GM21526 (cell line): ENCODE measurements at regions not wholly inside any gene's neighbourhood (a gene's known extent, or its start where the extent isn't known, plus 50 kb on each side); places are given as distances from the start of the nearest gene placed in this dataset.

ENCODE experiments used
- ATAC-seq: cut with Tn5 transposase; IDR thresholded peaks from one replicate; pipeline ENCODE4 v1.9.1; 2021; ENCODE audit warnings: moderate library complexity; ENCODE audit not compliant: unreplicated experiment, low FRiP score

DNA sequence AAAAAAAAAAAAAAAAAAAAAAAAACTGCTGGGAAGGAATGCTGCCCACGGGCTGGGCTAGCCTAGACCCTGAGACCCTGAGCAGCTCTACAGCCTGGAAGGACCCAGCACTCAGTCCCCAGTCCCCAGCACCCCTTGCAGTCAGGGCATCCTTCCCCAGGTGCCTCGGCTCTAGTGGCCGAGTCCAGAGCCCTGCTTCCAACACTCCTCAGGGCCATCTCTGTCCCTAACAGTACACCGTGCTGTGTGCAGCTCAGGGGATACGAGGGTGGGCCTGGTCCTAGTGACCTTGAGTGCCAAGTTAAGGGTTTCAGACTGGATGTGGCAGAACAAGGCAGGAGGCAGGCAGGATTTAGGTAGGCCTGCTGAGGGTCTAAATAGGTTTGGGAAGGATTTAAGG lies 50.2 kb upstream of the LRP8 start:
- ATAC-seq, result no peak

DNA sequence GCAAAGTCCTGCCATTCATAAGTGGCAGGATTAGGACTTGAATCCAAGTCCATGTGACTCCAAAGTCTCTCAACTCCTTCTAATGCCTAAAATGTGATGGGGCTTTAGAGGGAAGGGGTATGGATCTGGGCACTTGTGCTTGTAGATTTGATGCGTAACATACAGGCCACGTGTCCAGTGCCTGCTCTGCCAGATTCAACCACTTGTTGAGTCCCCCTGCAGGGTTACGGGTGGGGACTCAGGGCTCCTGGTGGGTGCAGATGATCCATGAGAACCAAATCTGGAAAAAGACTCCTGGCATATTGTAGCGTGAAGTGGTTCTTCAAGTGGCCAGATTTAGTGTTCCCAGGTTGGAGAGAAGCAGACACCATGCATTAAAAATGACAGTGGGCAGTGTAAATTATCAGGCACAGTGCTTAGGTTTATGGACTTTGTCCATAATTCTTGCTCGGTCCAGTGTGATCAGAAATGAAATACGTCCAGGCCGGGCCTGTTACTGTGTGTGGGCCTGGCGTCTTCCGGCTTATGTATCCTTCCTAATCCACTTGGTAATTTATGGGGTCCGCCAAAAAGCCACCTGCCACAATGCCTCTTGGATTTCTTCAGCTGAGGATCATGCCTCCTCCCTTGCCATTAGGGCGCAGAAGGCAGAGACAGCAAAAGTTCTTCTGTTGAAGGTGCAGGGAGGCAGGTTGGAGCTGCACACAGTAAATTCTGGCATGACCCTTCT lies 51.2 kb upstream of the LRP8 start:
- ATAC-seq, result no peak

DNA sequence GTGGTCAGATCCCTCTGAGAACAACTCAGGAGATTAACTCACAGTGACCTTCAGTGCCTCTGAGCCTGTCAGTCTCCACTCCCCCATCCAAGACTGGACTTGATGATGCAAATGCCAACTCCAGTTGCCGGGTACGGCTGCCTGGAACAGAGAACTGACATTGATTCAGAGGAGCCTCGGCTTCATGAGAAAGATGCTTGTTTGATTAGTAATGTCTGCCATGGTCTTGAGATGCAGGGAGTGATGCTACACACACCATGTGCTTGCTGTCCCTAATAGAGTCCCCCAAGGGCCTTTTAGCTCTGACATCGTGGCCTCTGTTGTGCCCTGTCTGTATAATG lies 51.8 kb upstream of the LRP8 start:
- ATAC-seq, result no peak

DNA sequence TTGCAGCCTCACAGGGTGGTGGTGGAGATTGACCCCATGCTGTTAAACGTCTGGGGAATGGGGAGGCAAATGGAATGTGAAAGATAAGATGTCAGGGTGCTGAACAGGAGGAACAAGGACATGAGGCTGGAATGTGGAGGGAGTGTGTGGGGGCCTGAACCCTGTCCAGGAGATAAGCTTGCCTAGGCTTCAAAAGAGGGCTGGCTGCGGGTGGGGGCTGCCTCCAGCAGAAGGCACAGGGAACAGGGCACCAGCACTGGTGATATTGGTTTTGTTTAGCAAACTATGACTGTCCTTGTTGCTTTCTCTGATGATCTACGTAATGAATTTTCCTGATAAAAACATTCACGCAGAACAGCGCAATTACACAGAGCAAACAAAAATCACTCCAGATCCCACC lies 52.4 kb upstream of the LRP8 start:
- ATAC-seq, result no peak

DNA sequence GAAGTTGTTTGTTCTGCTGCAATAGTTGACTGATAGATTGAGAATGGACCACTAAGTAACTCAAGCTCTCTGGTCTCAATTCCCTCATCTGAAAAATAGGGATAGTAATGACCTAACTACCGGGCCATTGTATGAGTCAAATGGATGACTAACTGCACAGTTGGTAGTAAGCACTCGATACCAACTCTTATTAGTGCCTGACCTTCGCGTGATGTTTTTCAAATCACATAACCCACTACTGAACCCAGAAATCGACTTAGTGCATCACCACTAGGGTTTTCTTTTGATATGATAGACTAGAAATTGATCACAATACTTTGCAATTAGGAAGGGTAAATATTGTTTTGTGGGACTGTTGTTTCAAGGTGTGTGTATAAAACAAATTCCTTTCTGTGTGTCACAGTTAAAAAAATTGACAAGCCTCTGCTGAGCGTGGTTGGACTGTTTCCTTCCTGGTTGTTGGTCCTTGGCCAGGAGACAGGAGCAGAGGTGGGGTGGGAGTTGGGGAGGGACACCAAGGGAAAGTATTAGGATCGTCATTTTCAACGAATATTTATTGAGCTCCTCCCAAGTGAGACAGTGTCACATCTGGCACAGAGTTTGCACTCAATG lies 54.0 kb upstream of the LRP8 start:
- ATAC-seq, result no peak

DNA sequence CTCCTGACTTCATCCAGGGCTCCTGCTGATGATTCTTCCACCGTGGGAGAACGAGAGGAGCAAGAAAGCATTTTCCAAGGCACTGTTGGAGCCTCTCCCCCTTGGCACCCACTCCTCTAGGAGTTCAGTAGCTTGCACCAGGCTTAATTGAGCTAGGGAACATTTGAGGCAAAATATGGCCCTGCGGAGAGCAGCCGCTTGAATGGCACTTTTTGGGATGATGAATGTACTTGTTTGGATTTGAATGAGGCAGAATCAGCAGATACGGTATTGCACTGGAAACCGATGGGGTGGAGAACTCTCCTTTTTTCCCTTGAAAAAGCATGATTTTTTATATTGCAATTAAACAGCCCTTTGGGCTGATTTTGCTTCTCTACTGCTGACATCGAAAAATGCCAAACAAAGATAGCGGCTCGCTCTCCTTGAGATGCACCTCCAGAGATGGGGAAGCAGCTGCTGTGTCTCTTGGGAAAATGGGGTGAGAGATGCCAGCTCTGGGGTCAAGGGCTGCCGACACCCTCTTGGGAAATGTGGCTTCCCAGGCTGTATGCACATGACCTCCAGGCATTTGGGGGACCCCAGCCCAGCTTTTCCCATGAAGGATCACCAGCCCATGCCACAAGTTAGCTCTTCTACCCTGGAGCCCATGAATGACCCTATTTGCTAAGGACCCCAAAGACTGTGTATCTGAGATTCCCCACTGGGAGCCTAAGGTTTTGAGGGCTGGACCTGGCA lies 55.4 kb upstream of the LRP8 start:
- ATAC-seq, result no peak

DNA sequence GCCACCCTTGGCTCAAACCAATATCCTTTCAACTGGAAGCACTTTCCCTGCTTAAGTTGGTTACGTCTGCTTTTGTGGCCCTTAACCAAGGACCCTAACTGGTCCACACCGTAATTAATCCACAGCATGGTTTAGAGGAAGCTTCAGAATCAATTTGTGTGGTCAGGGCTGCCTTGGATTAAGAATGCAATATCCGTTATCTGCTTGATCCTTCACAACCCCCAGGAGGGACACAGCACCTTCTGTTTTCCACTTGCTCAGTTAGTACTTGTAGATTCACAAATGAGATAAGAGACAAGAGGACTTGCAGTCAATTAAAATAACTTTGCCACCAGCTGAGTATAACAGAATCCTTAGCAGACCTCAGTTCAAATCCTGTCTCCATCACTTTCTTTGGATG lies 56.9 kb upstream of the LRP8 start:
- ATAC-seq, result no peak

DNA sequence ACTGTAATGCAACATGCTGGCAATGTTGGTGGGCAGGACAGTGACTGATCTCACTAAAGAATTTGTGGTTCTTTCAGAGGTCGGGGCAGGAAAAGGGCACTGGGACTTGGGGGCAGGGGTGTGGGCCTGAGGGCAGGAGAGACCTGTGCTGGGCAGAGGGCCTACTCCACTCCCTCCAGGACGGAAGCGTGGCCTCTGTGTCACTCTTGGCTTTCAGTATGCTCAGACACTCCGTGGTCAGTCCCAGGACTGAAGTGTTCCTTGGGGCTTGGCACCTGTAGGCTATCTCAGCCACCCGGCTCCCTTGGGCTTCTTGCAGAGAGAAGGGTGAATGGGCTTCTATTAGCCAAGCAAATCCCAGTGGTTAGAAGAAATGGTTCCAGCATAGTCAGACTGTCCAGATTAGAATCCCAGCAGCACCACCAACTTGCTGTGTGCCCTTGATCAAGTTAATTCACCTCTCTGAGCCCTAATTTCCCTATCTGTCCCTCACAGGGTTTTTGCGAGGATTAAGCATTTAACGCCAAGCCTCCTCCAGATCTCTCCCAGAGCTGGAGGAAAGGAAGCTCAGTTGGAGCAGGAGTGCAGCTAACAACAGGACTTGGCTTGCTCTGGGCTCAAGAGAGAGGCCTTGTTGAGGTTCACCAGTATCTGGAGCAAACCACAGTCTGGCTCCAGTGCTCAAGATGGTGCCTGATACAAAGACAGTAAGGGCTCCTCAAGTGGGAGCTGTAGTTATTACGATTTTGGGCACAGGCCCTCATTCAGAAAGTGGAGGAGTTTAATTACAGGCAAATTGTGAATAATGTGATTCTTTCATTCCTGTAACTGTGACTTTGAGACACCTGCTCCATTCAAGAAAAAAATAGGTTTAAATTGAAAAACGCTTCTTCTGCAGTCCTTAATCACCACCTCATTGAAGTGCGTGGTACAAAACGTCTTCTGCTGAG lies 57.7 kb upstream of the LRP8 start:
- ATAC-seq, result no peak

DNA sequence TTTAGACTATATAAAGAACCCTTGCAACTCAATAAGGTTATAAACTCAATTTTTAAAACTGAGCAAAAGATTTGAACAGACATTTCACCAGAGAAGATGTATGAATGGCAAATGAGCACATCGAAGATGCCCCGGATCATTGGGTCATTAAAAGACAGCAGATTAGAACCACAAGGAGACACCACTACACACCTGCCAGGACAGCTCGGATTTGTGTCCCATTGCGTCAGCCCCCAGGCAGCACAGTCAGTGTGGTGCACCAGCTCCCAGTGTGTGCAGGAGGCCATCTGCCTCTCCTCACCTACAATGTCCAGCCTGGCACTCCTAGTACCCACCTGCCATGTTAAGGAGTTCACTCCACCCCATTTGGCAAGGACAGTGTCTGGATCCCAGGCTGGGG lies 61.1 kb upstream of the LRP8 start:
- no peak for ATAC-seq

DNA sequence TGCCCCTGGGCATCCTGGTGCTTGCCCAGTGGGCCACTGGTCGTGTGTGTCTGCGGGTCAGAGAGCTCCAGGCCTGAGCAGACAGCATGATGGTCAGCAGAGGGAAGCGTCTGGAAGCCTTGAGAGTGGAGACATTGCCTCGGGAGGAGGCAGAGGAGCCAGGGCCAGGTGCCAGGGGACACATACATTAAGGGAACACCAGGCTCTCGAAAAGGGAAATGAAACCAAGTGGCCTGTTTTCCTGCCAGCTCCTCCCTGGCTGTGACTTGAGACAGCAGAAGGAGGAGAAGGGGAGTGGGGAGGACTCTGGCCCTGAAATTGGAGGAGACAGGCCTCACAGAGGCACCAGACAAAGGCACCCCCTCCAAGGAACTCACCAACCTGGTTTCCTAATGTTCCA lies 62.4 kb upstream of the LRP8 start:
- ATAC-seq, result no peak

DNA sequence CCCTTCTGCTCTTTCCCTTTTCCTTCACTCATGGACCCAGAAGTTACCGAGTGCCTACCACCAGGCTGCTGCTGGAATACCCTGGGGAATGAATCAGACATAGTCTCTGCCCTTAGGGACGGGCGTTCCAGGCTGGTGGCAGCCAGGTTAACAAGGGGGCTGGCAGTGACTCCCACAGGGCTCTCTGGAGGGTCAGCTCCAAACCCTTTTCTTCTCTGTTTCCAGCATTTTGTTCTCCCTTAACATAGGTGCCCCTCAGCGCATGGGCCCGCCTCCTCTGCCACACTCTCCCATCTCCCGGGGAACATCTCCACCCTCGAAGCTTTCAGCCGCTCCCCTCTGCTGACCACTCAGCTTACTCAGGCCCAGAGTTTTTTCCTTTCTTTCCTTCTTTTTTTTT lies 62.9 kb upstream of the LRP8 start:
- no peak for ATAC-seq

DNA sequence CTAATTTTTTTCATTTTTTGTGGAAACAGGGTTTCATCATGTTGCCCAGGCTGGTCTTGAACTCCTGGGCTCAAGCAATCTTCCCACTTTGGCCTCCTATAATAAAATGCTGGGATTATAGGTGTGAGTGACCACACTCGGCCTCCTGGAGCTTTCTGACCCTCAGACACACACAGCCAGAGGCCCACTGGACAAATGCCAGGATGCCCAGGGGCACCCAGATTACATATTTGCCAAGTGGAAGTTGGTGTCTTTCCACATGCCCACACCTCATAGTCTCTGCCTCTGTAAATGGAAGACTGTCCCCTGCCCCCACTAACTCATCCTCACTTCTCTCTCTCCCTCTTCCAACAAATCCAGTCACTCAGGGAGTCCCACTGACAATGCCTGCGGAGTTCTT lies 63.4 kb upstream of the LRP8 start:
- no peak for ATAC-seq

DNA sequence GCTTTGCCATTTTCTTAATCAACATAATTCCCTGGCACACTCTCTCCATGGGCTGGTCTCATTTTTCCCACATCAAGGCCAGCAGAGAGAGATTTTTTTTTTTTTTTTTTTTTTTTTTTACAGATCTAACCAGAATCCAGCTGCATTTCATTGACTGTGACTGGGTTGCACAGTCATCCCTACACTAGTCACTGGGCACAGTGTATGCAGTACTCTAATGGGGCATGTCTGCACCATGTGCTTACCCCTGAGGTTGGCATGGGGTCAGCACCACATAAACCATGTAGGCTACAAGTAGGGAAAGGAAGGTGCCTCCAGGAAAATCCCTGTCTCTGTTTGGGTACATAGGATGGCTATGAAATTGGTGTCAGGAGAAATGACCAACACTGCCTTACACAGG lies 64.1 kb upstream of the LRP8 start:
- no peak for ATAC-seq

DNA sequence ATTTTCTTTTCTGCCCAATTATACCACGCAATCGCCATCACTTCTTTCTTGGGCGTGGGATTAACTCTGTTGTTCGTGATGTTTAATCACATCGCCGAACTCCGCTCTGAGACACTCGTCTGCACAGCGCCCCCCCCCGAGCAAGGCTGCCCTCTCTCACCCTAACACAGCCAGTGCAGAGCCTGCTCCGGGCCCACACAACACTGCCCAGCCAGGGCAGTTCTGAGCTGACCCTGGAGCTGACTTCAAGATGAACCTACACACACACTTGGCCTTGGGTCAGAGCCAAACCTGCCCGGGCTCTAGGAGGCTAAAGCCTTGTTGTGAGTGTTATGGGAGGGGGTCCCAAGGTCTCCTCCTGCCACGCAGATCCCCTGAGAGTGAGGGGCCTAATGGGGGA lies 64.6 kb upstream of the LRP8 start:
- no peak for ATAC-seq

DNA sequence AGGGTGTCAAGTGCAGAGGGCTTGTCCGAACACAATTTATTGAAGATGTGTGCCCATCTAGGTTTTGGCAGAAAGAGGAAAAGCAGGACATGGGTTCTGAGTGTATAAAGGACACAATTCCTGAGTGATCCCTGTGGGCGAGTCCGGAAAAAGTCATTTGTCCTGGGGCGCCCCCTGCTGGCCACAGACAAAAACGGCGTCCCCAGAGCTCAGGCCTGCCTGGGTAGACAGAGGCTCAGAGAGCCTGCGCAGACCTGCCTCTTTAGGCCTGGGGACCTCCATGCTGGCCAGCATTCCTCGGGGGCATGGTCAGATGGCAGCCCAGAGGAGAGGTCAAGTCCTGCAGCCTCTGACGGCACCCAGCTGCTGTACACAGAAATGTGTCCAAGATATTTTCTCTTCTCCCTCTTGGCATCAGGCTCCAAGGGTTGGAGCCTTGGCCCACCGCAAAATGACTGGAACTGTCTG lies 65.5 kb upstream of the LRP8 start:
- ATAC-seq, result peak; percentile 55

DNA sequence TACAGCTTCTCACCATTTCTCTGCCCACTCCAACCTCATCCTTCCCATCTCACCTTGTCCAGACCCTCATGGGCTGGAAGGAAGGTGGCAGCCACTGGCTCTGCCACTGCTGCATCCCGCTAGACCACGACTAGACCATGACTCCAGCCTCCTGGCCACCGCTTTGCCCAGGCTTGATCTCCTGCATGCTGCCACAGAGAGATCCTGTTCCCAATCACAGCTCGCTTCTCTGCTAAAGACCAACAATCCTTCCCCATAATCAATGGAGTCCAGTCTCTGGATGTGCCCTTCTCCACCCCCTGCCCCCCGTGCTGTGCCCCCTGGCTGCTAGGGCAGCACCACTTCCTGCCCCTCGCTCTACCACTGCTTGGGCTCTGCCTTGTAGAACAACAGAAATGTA lies 64.9 kb upstream of the DMRTB1 start:
- no peak for ATAC-seq

DNA sequence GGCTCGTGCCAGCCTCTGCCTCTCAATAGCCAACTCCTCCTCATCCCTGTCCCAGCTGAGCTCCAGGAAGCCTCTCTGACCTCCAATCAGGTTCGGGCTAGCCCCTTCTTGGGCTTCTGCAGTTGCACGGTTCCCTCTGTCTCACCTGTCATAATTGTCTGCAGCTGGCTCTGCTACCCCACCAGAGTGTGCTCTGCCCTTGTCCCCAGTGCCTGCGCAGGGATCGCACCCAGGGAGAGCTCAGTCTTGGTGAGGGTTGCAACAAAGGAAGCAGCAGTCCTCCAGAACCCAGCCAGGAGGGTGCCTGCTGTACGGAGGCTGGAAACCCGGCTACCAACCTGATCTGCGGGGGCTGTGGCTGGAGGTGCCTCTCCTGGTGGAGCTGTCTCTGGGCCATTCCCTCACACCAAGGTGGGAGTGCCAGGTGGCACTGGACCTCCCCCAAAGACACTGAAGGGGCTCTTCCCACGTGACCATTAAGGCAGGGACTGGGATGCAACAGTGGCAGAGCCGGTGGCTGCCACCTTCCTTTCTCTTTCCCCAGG lies 63.5 kb upstream of the DMRTB1 start:
- no peak for ATAC-seq

DNA sequence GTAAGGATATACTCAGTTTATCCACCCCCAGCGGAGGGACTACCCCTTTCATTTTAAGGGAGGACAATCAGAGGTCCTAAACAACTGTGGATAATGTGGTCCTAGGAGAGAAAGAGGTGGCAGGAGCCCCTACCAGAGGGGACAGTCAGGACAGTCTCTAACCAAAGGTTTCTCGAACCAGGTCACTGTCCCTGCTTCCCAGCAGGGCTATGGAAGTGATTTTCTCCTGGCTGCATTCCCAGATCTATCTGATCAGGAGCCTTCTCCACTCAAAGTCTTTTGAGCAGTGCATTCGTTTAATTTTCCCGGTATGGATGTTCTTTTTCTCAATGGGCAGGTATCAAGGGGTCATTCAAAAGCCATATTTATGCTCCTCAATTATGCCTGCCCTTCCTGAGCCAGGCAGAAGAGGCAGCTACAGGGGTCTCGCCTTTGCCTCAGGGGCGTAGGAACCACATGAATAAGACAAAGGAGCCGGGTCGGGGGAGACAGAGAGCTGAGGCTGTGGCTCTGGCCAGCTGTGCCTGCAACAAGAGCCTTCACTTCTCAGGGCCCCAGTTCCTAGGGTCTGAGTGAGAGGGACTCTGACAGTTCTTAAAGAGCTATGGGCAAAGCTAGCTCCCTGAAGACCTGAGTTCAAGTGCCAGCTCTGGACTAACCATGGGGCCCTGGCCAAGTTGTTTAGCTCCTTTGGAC lies 62.5 kb upstream of the DMRTB1 start:
- no peak for ATAC-seq

DNA sequence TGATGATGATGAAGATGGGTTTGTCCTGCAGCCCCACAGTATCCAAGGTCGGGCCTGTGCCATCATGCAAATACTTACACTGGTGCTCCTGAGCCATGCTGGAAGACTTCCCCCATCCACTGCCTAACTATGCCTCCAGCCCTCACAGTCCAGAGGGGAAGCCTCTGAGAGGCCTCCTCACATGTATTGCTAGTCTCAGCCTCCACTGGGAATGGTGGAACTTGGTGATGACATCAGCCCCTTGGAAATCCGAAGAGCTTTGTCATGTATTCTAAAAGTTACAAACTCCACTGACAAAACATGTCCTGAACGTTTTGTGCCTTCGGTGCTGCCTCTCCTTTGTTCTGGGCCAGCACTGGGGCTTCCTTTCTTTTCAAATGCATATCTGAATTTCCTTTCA lies 61.1 kb upstream of the DMRTB1 start:
- no peak for ATAC-seq
